ENCODE measurements at regions not wholly inside any gene's neighbourhood (a gene's known extent, or its start where the extent isn't known, plus 50 kb on each side); places are given as distances from the start of the nearest gene placed in this dataset.

DNA sequence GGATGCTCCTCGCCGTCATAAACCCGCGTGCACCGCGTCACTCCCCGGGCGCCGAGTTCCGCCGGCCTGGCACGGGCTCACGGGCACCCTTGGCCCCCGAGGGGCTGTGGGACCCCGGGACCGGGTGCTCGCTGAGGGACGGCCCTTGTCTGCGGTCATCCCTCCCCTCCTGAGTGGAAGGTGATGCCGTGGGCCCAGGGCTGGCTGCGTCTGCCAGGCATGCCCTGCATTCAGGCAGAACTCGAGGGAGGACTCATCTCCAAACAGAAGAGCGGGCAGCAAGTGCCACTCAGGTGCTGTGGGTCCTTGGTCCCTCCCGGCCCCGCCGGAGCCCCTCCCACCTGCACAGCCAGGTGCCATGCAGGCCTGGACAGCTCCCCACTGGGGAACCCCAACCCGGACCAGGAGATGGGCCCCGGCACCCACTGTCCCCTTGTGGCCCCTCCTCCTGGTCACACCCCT is 61.3 kb downstream of the UNCX start:
- H3K4me1 ChIP-seq, result peaks cover 30% of the 10 kb centered on the region
- H3K36me3 ChIP-seq, result no peaks in the 10 kb centered on the region
- TF ChIP-seq POLR2AphosphoS5 (IDR thresholded peaks at IDR 0.05; ENCODE audit: insufficient read depth in 1 of 2, low read depth in 1 of 2), result no peak
- TF ChIP-seq POLR2A (IDR thresholded peaks at IDR 0.05), result no peak
- TF ChIP-seq, protein P1, sequence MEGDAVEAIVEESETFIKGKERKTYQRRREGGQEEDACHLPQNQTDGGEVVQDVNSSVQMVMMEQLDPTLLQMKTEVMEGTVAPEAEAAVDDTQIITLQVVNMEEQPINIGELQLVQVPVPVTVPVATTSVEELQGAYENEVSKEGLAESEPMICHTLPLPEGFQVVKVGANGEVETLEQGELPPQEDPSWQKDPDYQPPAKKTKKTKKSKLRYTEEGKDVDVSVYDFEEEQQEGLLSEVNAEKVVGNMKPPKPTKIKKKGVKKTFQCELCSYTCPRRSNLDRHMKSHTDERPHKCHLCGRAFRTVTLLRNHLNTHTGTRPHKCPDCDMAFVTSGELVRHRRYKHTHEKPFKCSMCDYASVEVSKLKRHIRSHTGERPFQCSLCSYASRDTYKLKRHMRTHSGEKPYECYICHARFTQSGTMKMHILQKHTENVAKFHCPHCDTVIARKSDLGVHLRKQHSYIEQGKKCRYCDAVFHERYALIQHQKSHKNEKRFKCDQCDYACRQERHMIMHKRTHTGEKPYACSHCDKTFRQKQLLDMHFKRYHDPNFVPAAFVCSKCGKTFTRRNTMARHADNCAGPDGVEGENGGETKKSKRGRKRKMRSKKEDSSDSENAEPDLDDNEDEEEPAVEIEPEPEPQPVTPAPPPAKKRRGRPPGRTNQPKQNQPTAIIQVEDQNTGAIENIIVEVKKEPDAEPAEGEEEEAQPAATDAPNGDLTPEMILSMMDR (IDR thresholded peaks at IDR 0.05), result no peak
- H3K27ac ChIP-seq, result no peak overlapping the region
- H3K9me3 ChIP-seq, result no peaks in the 10 kb centered on the region
- H3K4me3 ChIP-seq, result no peak overlapping the region
- peaks cover 4% of the 10 kb centered on the region for H3K27me3 ChIP-seq
- intact Hi-C loops (cut with DNase I), result no loop called here
- DNase-seq (ENCODE audit: extremely low spot score in 2 of 2), result no peak

DNA sequence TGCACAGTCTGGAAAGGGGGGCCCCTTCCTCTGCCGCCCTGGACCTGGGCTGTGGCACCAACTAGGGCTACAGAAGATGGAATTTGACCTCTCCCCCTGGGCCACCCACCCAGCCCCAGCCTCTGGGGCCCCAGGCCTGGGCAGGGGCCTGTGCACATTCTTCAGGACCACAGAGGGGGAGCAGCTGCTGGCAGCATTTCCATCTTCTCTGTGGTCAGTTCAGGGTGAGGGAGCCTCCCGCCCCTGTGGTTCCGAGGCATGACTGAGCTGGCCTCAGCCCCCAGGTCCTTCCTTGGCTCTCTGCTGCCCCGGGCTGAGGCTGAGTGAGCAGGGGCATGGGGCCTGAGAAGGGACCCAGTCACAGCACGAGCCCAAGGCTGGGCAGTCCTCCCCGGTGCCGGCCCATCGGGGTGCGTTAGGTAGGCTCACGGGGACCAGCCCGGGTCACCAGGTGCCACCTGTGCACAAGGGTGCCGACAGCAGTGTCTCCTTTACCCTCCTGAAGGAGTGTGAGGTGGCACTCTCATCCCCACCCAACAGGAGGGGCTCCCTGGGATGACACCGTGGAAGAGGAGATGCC is 63.2 kb downstream of the UNCX start:
- Histone ChIP-seq H3K4me3 (no peak overlapping the region), H3K27ac (no peak overlapping the region), H3K36me3 (no peaks in the 10 kb centered on the region), H3K27me3 (peaks cover 4% of the 10 kb centered on the region), H3K9me3 (no peaks in the 10 kb centered on the region), H3K4me1 (peaks cover 16% of the 10 kb centered on the region)
- intact Hi-C loops (cut with DNase I), result no loop called here
- DNase-seq (ENCODE audit: extremely low spot score in 2 of 2), result no peak
- TF ChIP-seq, protein P1 (IDR thresholded peaks at IDR 0.05), result no peak
- TF ChIP-seq POLR2AphosphoS5 (IDR thresholded peaks at IDR 0.05; ENCODE audit: insufficient read depth in 1 of 2, low read depth in 1 of 2), result no peak
- TF ChIP-seq POLR2A (IDR thresholded peaks at IDR 0.05), result no peak

DNA sequence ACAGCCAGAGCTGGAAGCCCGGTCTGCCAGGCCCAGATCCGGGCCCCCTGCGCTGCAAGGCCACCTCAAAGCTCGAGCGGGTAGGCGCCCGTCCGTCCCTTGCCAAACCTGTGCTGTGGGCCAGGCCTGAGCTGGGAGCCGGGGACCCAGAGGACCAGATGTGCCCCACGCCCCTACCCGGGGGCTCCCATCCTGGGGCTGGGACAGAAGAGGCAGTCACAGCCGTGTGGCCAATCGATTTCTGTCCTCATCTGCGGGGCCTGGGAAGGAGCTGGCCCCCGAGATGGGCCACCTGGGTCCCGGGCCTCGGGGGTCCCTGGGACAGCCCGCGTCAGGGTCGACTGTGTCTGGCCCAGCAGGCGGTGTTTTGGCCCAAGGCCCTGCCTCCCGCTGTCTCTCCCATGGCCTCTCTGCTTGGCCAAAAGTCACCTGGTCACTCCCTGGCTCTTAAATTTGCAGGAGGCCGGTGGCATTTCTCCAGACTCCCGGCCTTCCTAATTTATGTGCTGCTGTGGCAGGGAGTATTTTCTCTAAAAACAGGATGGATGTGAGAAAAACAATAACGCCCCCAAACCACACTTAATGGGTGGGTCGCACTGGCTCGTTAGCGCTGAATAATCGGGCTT is 63.8 kb downstream of the UNCX start:
- no peaks in the 10 kb centered on the region for H3K9me3 ChIP-seq
- DNase-seq (ENCODE audit: extremely low spot score in 2 of 2), result no peak
- H3K36me3 ChIP-seq, result no peaks in the 10 kb centered on the region
- H3K4me1 ChIP-seq, result peaks cover 10% of the 10 kb centered on the region
- intact Hi-C loops (cut with DNase I), result no loop called here
- TF ChIP-seq POLR2AphosphoS5 (IDR thresholded peaks at IDR 0.05; ENCODE audit: insufficient read depth in 1 of 2, low read depth in 1 of 2) (no peak), POLR2A (IDR thresholded peaks at IDR 0.05) (no peak)
- TF ChIP-seq, protein P1 (IDR thresholded peaks at IDR 0.05), result no peak
- H3K4me3 ChIP-seq, result no peak overlapping the region
- no peak overlapping the region for H3K27ac ChIP-seq
- H3K27me3 ChIP-seq, result peaks cover 4% of the 10 kb centered on the region

DNA sequence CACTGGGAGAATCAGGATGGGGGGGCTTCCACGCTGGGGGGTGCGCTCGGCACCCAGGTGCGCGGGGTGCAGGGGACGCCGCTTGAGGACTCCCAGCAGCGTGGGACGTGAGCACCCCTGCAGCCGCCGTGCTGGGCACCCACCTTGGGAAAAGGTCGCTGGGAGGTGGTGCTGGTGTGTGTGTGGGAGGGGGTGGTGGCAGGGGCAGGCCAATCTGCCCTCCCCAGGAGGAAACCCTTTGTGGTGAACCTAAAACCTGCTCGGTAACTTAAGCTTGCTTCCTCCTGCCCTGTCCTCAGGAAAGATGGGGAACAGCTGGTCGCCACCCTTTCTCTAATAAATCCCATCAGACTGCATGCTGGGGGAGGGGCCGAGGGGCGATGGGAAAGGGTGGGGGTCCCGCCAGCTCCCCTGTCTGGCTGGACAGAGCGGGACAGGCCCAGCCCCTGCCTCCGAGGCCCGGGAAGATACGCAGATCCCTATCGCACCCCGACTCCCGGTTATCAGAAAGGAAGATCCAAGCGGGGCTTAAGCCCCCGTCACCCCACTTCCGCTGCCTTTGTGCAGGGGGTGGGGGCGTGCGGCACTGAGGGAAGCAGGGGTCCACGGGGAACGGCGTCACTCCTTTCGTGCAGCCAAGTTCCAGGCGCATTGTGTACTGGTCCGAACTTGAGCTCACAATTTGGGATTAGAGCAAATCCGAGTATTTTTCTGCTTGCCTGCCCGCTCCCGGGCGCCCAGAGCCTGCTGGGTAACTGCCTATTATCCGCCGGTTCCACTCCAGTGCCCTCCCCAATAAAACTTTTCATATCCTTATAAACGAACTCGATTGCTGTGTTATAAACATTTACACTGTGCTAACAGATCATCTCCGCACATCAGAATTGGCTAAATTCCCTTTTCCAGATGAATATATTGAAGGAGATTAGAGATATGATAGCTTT is 64.6 kb downstream of the UNCX start:
- H3K27me3 ChIP-seq, result peaks cover 4% of the 10 kb centered on the region
- no peak for DNase-seq (ENCODE audit: extremely low spot score in 2 of 2)
- no peaks in the 10 kb centered on the region for H3K9me3 ChIP-seq

More for the DNA sequence above, 64.6 kb downstream of the UNCX start:
- H3K4me1 ChIP-seq, result peaks cover 10% of the 10 kb centered on the region
- no peak overlapping the region for H3K27ac ChIP-seq
- no peaks in the 10 kb centered on the region for H3K36me3 ChIP-seq
- TF ChIP-seq POLR2A (IDR thresholded peaks at IDR 0.05) (no peak), POLR2AphosphoS5 (IDR thresholded peaks at IDR 0.05; ENCODE audit: insufficient read depth in 1 of 2, low read depth in 1 of 2) (no peak)
- TF ChIP-seq, protein P1 (IDR thresholded peaks at IDR 0.05), result no peak
- intact Hi-C loops (cut with DNase I), result no loop called here
- H3K4me3 ChIP-seq, result no peak overlapping the region
